HepG2 (cell line): ENCODE measurements at regions not wholly inside any gene's neighbourhood (a gene's known extent, or its start where the extent isn't known, plus 50 kb on each side); places are given as distances from the start of the nearest gene placed in this dataset.

Experiments
- ARID3A ChIP-seq: IDR thresholded peaks from 2 replicates; pipeline ENCODE4 v1.6.1; 2012; ENCODE audit warnings: low read depth, low read length, improper control_type of control experiment
- HOXA5 ChIP-seq: sonication (generic); formaldehyde crosslinking; IDR thresholded peaks from 2 replicates; pipeline ENCODE4 v1.4.0; 2020; ENCODE audit warnings: missing genetic modification reagents
- NFRKB ChIP-seq: fragments of 450-650 bp; IDR thresholded peaks from 2 replicates; pipeline ENCODE4 v1.6.1; 2017
- PHF8 ChIP-seq: sonication (generic); formaldehyde crosslinking; IDR thresholded peaks from 2 replicates; pipeline ENCODE4 v1.5.0; 2020; ENCODE audit warnings: missing genetic modification reagents
- REL ChIP-seq: sonication (generic); formaldehyde crosslinking; conservative IDR thresholded peaks from 2 replicates; pipeline ENCODE4 v1.8.0; 2022; ENCODE audit warnings: mild to moderate bottlenecking, missing genetic modification reagents, moderate library complexity
- RERE ChIP-seq: IDR thresholded peaks from 2 replicates; pipeline ENCODE4 v1.6.1; 2016; ENCODE audit warnings: low read depth, missing genetic modification reagents, missing compliant biosample characterization
- SP2 ChIP-seq: sonication (generic); formaldehyde crosslinking; IDR thresholded peaks from 2 replicates; pipeline ENCODE4 v1.5.1; 2020; ENCODE audit warnings: mild to moderate bottlenecking, missing genetic modification reagents
- ZBTB8A ChIP-seq: sonication (generic); formaldehyde crosslinking; IDR thresholded peaks from 2 replicates; pipeline ENCODE4 v1.4.0; 2020; ENCODE audit warnings: mild to moderate bottlenecking, low read depth, missing genetic modification reagents, borderline replicate concordance
- ZNF282 ChIP-seq: fragments of 450-650 bp; IDR thresholded peaks from 2 replicates; pipeline ENCODE4 v1.6.1; 2018; ENCODE audit not compliant: partially characterized antibody
- ZNF431 ChIP-seq: sonication (generic); formaldehyde crosslinking; IDR thresholded peaks from 2 replicates; pipeline ENCODE4 v1.9.0; 2022; ENCODE audit warnings: missing genetic modification reagents, low read depth, mild to moderate bottlenecking, borderline replicate concordance
- ZNF737 ChIP-seq: sonication (generic); formaldehyde crosslinking; IDR thresholded peaks from 2 replicates; pipeline ENCODE4 v1.5.0; 2020; ENCODE audit warnings: missing genetic modification reagents, mild to moderate bottlenecking, borderline replicate concordance
- TF ChIP-seq, protein P1 (sequence below), 2 experiments: fragments of 450-650 bp in 1 of 2; sonication (generic) in 1 of 2; formaldehyde crosslinking in 1 of 2; IDR thresholded peaks; 2 replicates each; pipeline versions ENCODE4 v1.6.1 to v1.8.0; 2016 to 2022; ENCODE audit warnings: antibody characterized with exemption in 1 of 2, mild to moderate bottlenecking in 1 of 2, missing genetic modification reagents in 1 of 2

DNA sequence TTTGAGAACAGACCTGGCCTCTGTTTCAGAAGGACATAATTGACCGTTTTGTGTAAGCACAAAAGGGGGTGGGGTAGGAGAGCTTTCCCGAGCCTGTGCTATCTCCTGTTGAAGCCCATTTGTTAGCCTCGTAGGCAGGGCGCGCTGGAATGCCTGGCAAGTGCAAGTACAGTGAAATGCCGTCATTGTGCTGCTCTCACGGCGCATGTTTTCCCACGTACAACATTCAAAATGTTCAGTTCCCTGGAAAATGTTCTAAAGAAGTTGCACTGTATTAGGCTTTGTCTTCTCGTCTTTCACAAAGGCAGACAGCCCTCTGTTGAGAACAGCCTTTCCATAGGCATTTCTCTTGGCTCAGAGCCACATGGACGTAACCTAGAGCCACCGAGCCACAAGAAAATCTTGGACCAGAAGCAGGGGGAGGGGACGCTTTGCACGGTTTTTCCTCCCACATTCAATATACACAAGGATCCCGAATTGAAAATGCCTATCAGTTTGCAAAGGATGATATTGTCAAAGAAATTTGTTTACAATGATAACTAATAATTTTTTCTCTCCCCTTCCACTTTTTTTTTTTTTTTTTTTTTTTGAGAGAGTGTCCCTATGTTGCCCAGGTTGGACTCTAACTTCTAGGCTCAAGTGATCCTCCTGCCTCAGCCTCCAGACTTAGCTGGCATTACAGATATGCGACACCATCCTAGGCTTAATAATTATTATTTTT, 54.6 kb upstream of the RAPGEF2 start (continued):
- no peak for TF ChIP-seq ARID3A
- TF ChIP-seq HOXA5 (CRISPR knock-in tag) = no peak
- no peak for TF ChIP-seq RERE (CRISPR knock-in tag)
- no peak for TF ChIP-seq PHF8 (CRISPR knock-in tag)
- TF ChIP-seq REL (CRISPR knock-in tag) = no peak
- TF ChIP-seq, protein P1, sequence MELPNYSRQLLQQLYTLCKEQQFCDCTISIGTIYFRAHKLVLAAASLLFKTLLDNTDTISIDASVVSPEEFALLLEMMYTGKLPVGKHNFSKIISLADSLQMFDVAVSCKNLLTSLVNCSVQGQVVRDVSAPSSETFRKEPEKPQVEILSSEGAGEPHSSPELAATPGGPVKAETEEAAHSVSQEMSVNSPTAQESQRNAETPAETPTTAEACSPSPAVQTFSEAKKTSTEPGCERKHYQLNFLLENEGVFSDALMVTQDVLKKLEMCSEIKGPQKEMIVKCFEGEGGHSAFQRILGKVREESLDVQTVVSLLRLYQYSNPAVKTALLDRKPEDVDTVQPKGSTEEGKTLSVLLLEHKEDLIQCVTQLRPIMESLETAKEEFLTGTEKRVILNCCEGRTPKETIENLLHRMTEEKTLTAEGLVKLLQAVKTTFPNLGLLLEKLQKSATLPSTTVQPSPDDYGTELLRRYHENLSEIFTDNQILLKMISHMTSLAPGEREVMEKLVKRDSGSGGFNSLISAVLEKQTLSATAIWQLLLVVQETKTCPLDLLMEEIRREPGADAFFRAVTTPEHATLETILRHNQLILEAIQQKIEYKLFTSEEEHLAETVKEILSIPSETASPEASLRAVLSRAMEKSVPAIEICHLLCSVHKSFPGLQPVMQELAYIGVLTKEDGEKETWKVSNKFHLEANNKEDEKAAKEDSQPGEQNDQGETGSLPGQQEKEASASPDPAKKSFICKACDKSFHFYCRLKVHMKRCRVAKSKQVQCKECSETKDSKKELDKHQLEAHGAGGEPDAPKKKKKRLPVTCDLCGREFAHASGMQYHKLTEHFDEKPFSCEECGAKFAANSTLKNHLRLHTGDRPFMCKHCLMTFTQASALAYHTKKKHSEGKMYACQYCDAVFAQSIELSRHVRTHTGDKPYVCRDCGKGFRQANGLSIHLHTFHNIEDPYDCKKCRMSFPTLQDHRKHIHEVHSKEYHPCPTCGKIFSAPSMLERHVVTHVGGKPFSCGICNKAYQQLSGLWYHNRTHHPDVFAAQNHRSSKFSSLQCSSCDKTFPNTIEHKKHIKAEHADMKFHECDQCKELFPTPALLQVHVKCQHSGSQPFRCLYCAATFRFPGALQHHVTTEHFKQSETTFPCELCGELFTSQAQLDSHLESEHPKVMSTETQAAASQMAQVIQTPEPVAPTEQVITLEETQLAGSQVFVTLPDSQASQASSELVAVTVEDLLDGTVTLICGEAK (IDR thresholded peaks at IDR 0.05) = no peak
- TF ChIP-seq, protein P1 (CRISPR knock-in tag; IDR thresholded peaks at IDR 0.05) = no peak
- TF ChIP-seq ZNF282 = no peak
- no peak for TF ChIP-seq ZBTB8A
- no peak for TF ChIP-seq ZNF431 (CRISPR knock-in tag)
- no peak for TF ChIP-seq SP2 (CRISPR knock-in tag)
- TF ChIP-seq ZNF737 = no peak
- no peak for TF ChIP-seq NFRKB
